IPS DF 19.7 (cell line): ENCODE measurements at regions not wholly inside any gene's neighbourhood (a gene's known extent, or its start where the extent isn't known, plus 50 kb on each side); places are given as distances from the start of the nearest gene placed in this dataset.

Experiments used
- DNase-seq: peaks from one replicate; pipeline ENCODE4 v3.0.0-alpha.2; 2013; ENCODE audit warnings: low read depth, low spot score

- DNase-seq = no peak
Observed at GRCh38 chr10:131485732-131486131, 174.2 kb upstream of the TCERG1L start.

GRCh38 chr10:131487822-131488221 is 176.3 kb upstream of the TCERG1L start:
- no peak for DNase-seq

- no peak for DNase-seq
Observed at GRCh38 chr10:131490991-131491594, 179.6 kb upstream of the TCERG1L start.

GRCh38 chr10:131492211-131492857 is 180.8 kb upstream of the TCERG1L start:
- DNase-seq = no peak

GRCh38 chr10:131493432-131493831 is 181.9 kb upstream of the TCERG1L start:
- DNase-seq = no peak

GRCh38 chr10:131494451-131494850 is 182.9 kb upstream of the TCERG1L start:
- no peak for DNase-seq

- DNase-seq = no peak
Observed at GRCh38 chr10:131495224-131495623, 183.7 kb upstream of the TCERG1L start.

- no peak for DNase-seq
Observed at GRCh38 chr10:131495892-131496291, 184.4 kb upstream of the TCERG1L start.

GRCh38 chr10:131496351-131497052 is 185.0 kb upstream of the TCERG1L start:
- no peak for DNase-seq

- no peak for DNase-seq
Observed at GRCh38 chr10:131499566-131499965, 188.0 kb upstream of the TCERG1L start.

GRCh38 chr10:131500181-131500580 is 188.7 kb upstream of the TCERG1L start:
- DNase-seq = no peak

- no peak for DNase-seq
Observed at GRCh38 chr10:131500892-131501291, 189.4 kb upstream of the TCERG1L start.

- DNase-seq = no peak
Observed at GRCh38 chr10:131503992-131504391, 192.5 kb upstream of the TCERG1L start.

- DNase-seq = no peak
Observed at GRCh38 chr10:131511391-131511790, 199.9 kb upstream of the TCERG1L start.

- DNase-seq = no peak
Observed at GRCh38 chr10:131512852-131513251, 201.3 kb upstream of the TCERG1L start.

GRCh38 chr10:131513445-131513844 is 201.9 kb upstream of the TCERG1L start:
- DNase-seq = no peak

- DNase-seq = no peak
Observed at GRCh38 chr10:131513901-131514300, 202.4 kb upstream of the TCERG1L start.

- no peak for DNase-seq
Observed at GRCh38 chr10:131514454-131514853, 202.9 kb upstream of the TCERG1L start.

- no peak for DNase-seq
Observed at GRCh38 chr10:131516285-131516684, 204.8 kb upstream of the TCERG1L start.

GRCh38 chr10:131517781-131518180 is 206.3 kb upstream of the TCERG1L start:
- no peak for DNase-seq

GRCh38 chr10:131519723-131520605 is 208.4 kb upstream of the TCERG1L start:
- no peak for DNase-seq
